ENCODE measurements at regions not wholly inside any gene's neighbourhood (a gene's known extent, or its start where the extent isn't known, plus 50 kb on each side); places are given as distances from the start of the nearest gene placed in this dataset.

- TF ChIP-seq CTCF (IDR thresholded peaks at IDR 0.05 in 2 of 3, conservative IDR thresholded peaks at IDR 0.05 in 1 of 3; ENCODE audit: borderline replicate concordance in 1 of 3, insufficient read depth in 1 of 3, low read depth in 2 of 3, low read length in 2 of 3), result no peak
- peak; percentile 58; the same call in 1 of the 2 replicates for TF ChIP-seq MAX (IDR thresholded peaks at IDR 0.05)
- no peak for TF ChIP-seq SRF (IDR thresholded peaks at IDR 0.05; ENCODE audit: low read depth)
- 0 out of 2 replicates have a peak, but pooled peaks have one; percentile 35 for TF ChIP-seq JUND (IDR thresholded peaks at IDR 0.05)
- TF ChIP-seq ZBTB33 (IDR thresholded peaks at IDR 0.05; ENCODE audit: extremely low read depth, insufficient replicate concordance, low read length), result no peak
- no peak for TF ChIP-seq EGR1 (IDR thresholded peaks at IDR 0.05; ENCODE audit: low read depth)
- no peak for TF ChIP-seq ATF3 (IDR thresholded peaks at IDR 0.05)
- TF ChIP-seq POLR2A (IDR thresholded peaks at IDR 0.05; ENCODE audit: borderline replicate concordance, extremely low read depth, insufficient read depth, insufficient read length), result no peak
- no peak for TF ChIP-seq YY1 (IDR thresholded peaks at IDR 0.05; ENCODE audit: extremely low read depth, insufficient replicate concordance, low read depth, low read length)
These were observed 266.4 kb downstream of the ANAPC1 start for GRCh38 chr2:111617299-111618225.

Measured in HCT116 (cell line).